K562 (cell line): ENCODE measurements at regions not wholly inside any gene's neighbourhood (a gene's known extent, or its start where the extent isn't known, plus 50 kb on each side); places are given as distances from the start of the nearest gene placed in this dataset.

Experiments used
- ATAC-seq: fragments of 200-7000 bp; cut with Tn5 transposase; 3 replicates; pipeline ENCODE4 v1.9.1; 2020; ENCODE audit warnings: moderate library complexity
- BruUV-seq: library from RNA; stranded (reverse); fragments of 400-500 nt; replicated peaks from 2 replicates; lab custom pipeline; 2021; lab: Mats Ljungman, UMichigan
- CTCF ChIA-PET: fragments of 300-600 bp; formaldehyde crosslinking; extraction: SDS; loops from one replicate; lab custom pipeline; 2021; ENCODE audit warnings: low intra/inter-chr PET ratio; lab: Yijun Ruan, JAX
- POLR2A ChIA-PET: fragments of 300-600, 350-650 bp; sonication (Branson Sonifier 250); formaldehyde crosslinking; extraction: SDS; loops from one replicate; lab custom pipeline; 2021; ENCODE audit warnings: antibody characterized with exemption, inconsistent platforms; lab: Yijun Ruan, JAX
- DNase-seq, 4 experiments: peaks; one replicate each; pipeline versions ENCODE4 v3.0.0 to v3.0.0-alpha.2; 2011 to 2018; ENCODE audit warnings: low spot score in 3 of 4, mixed read lengths in 3 of 4; ENCODE audit errors: extremely low read depth in 1 of 4
- FAIRE-seq: peaks from 2 replicates; lab custom pipeline; 2011; peaks lifted over from hg19 to GRCh38; lab: Jason Lieb, UNC
- H2AFZ ChIP-seq: 2 replicates; pipeline ENCODE4 v1.6.0; 2011; ENCODE audit warnings: low read depth, low read length, control low read depth, inconsistent platforms
- H3K27ac ChIP-seq: fragments of 200-600 bp; 3 replicates; pipeline ENCODE4 v1.8.0; 2011; ENCODE audit warnings: low read depth, mild to moderate bottlenecking, control low read depth, inconsistent platforms, low read length, moderate library complexity, mixed read lengths; ENCODE audit errors: extremely low read depth
- H3K27me3 ChIP-seq, 2 experiments: fragments of 300-600 bp in 1 of 2; 2 replicates in 1 of 2; 3 replicates in 1 of 2; pipeline versions ENCODE4 v1.6.0 to v1.8.0; 2011; ENCODE audit warnings: inconsistent platforms in 2 of 2, low read length in 2 of 2, mild to moderate bottlenecking in 1 of 2, mixed read lengths in 1 of 2, moderate library complexity in 1 of 2; ENCODE audit not compliant: control insufficient read depth in 2 of 2, insufficient read depth in 2 of 2
- H3K36me3 ChIP-seq: fragments of 300-600 bp; 3 replicates; pipeline ENCODE4 v1.8.0; 2011; ENCODE audit warnings: mild to moderate bottlenecking, low read length, inconsistent platforms; ENCODE audit not compliant: control insufficient read depth, insufficient read depth
- H3K4me1 ChIP-seq, 2 experiments: fragments of 200-600 bp in 1 of 2; replicated peaks in 1 of 2; 2 replicates in 1 of 2; 3 replicates in 1 of 2; pipeline versions ENCODE4 v1.5.1 to v1.8.0; 2011; ENCODE audit warnings: inconsistent platforms in 2 of 2, low read length in 2 of 2, mild to moderate bottlenecking in 1 of 2, mixed read lengths in 1 of 2, moderate library complexity in 1 of 2; ENCODE audit not compliant: control insufficient read depth in 2 of 2, insufficient read depth in 2 of 2
- H3K4me2 ChIP-seq: 2 replicates; pipeline ENCODE4 v1.6.1; 2011; ENCODE audit warnings: low read length, control low read depth, inconsistent platforms, mixed read lengths; ENCODE audit not compliant: insufficient read depth
- H3K4me3 ChIP-seq: fragments of 200-600 bp; sonication (generic), shearing (Covaris generic); 2 replicates; pipeline ENCODE4 v1.5.1; 2016; ENCODE audit warnings: control low read depth, inconsistent platforms
- H3K79me2 ChIP-seq: fragments of 200-600 bp; 3 replicates; pipeline ENCODE4 v1.8.0; 2011; ENCODE audit warnings: low read length, inconsistent platforms; ENCODE audit not compliant: control insufficient read depth, insufficient read depth
- H3K9ac ChIP-seq, 2 experiments: 2 replicates each; pipeline versions ENCODE4 v1.6.0 to v1.6.1; 2011; ENCODE audit warnings: low read depth in 2 of 2, low read length in 2 of 2, control low read depth in 1 of 2, inconsistent platforms in 1 of 2, mild to moderate bottlenecking in 1 of 2, mixed read lengths in 1 of 2; ENCODE audit not compliant: insufficient read depth in 1 of 2
- H3K9me1 ChIP-seq: one replicate; pipeline ENCODE4 v1.6.0; 2011; ENCODE audit warnings: inconsistent platforms, mild to moderate bottlenecking, low read length, moderate library complexity; ENCODE audit not compliant: control insufficient read depth, insufficient read depth
- H3K9me3 ChIP-seq: replicated peaks from 2 replicates; pipeline ENCODE4 v1.5.1; 2011; ENCODE audit warnings: low read depth, low read length, inconsistent platforms; ENCODE audit not compliant: control insufficient read depth, insufficient read depth
- H4K20me1 ChIP-seq: replicated peaks from 2 replicates; pipeline ENCODE4 v1.6.1; 2011; ENCODE audit warnings: low read length, inconsistent platforms, mixed read lengths; ENCODE audit not compliant: control insufficient read depth, insufficient read depth
- C11orf30 ChIP-seq: fragments of 450-650 bp; IDR thresholded peaks from 2 replicates; pipeline ENCODE4 v1.6.1; 2016; ENCODE audit warnings: low read depth, mild to moderate bottlenecking
- HIVEP1 ChIP-seq: fragments of 250-450 bp; sonication (Bioruptor Pico); IDR thresholded peaks from 2 replicates; pipeline ENCODE4 v1.4.0; 2020; ENCODE audit warnings: mild to moderate bottlenecking
- IFI16 ChIP-seq: fragments of 250-450 bp; sonication (Bioruptor Pico); IDR thresholded peaks from 2 replicates; pipeline ENCODE4 v2.1.2; 2022; ENCODE audit warnings: mild to moderate bottlenecking, inconsistent platforms
- MBD1 ChIP-seq: fragments of 250-450 bp; sonication (Bioruptor Pico); IDR thresholded peaks from 2 replicates; pipeline ENCODE4 v1.8.0; 2022; ENCODE audit warnings: inconsistent platforms
- NFIC ChIP-seq: fragments of 450-650 bp; IDR thresholded peaks from 2 replicates; pipeline ENCODE4 v1.6.1; 2017; ENCODE audit warnings: mild to moderate bottlenecking, inconsistent platforms
- NKRF ChIP-seq: fragments of 450-650 bp; IDR thresholded peaks from 2 replicates; pipeline ENCODE4 v1.6.1; 2016; ENCODE audit warnings: borderline replicate concordance
- PTBP1 ChIP-seq: fragments of 200-400 bp; formaldehyde crosslinking; IDR thresholded peaks from 2 replicates; pipeline ENCODE4 v1.6.1; 2017; ENCODE audit warnings: low read depth, low read length
- RFX7 ChIP-seq: fragments of 250-450 bp; sonication (Bioruptor Pico); IDR thresholded peaks from 2 replicates; pipeline ENCODE4 v1.5.1; 2021; ENCODE audit warnings: mild to moderate bottlenecking
- SMAD4 ChIP-seq: fragments of 250-450 bp; sonication (Bioruptor Pico); conservative IDR thresholded peaks from 2 replicates; pipeline ENCODE4 v1.8.0; 2021; ENCODE audit warnings: inconsistent platforms, mild to moderate bottlenecking, moderate library complexity
- SUPT5H ChIP-seq: fragments of 450-650 bp; IDR thresholded peaks from 2 replicates; pipeline ENCODE4 v1.6.1; 2016
- THAP7 ChIP-seq: fragments of 250-450 bp; sonication (Bioruptor Pico); IDR thresholded peaks from 2 replicates; pipeline ENCODE4 v1.5.0; 2021
- ZNF140 ChIP-seq: fragments of 250-450 bp; sonication (Bioruptor Pico); IDR thresholded peaks from 2 replicates; pipeline ENCODE4 v1.8.0; 2021; ENCODE audit warnings: moderate library complexity, mild to moderate bottlenecking, inconsistent platforms
- ZNF217 ChIP-seq: sonication (generic); formaldehyde crosslinking; IDR thresholded peaks from 2 replicates; pipeline ENCODE4 v1.8.0; 2022; ENCODE audit warnings: mild to moderate bottlenecking, missing genetic modification reagents
- ZNF354B ChIP-seq: fragments of 250-450 bp; sonication (Bioruptor Pico); IDR thresholded peaks from 2 replicates; pipeline ENCODE4 v1.4.0; 2020
- ZNF584 ChIP-seq: fragments of 200-800 bp; sonication (Bioruptor generic); IDR thresholded peaks from 2 replicates; pipeline ENCODE4 v1.6.1; 2016; ENCODE audit warnings: low read depth, mild to moderate bottlenecking, missing genetic modification characterization, missing compliant biosample characterization
- whole genome bisulfite sequencing: fragments of 100-300 bp; shearing (Covaris generic); methylation state at CpG from one replicate; pipeline ENCODE4 v1.1.6; 2016; ENCODE audit warnings: low coverage, mixed read lengths; ENCODE audit not compliant: insufficient coverage; ENCODE audit errors: missing lambda C conversion rate; 5-methylcytosine and 5-hydroxymethylcytosine counted together
- in situ Hi-C: fragments of 300-500 bp; cut with MboI; formaldehyde crosslinking; loops from 4 replicates; pipeline ENCODE4 v1.15.0; 2018; ENCODE audit warnings: inconsistent platforms, mixed read lengths
- intact Hi-C: fragments of 100-400 bp; cut with micrococcal nuclease; formaldehyde crosslinking; loops from 2 replicates; pipeline ENCODE4 v1.14.2; 2022

GRCh38 chr4:135412213-135412612 lies 1210.6 kb upstream of the PABPC4L start:
- no peak for ATAC-seq
- Histone ChIP-seq H2AFZ (no peak overlapping the region), H4K20me1 (no peaks in the 10 kb centered on the region), H3K36me3 (no peaks in the 10 kb centered on the region), H3K27me3 (no peaks in the 10 kb centered on the region), H3K4me2 (no peak overlapping the region), H3K4me3 (no peak overlapping the region), H3K9me1 (no peaks in the 10 kb centered on the region), H3K4me1 (no peaks in the 10 kb centered on the region), H3K9me3 (no peaks in the 10 kb centered on the region), H3K79me2 (no peaks in the 10 kb centered on the region), H3K9ac (no peak overlapping the region), H3K27ac (no peak overlapping the region)
- CTCF ChIA-PET = no interaction called here
- intact Hi-C loops = no loop called here
- in situ Hi-C loops = no loop called here
- no peak for DNase-seq
- no peak for FAIRE-seq
- POLR2A ChIA-PET = no interaction called here
- no TSS peak for BruUV-seq
- WGBS = 4% methylated on average over 4 of the region's 4 CpGs
- TF ChIP-seq ZNF140 = no peak
- TF ChIP-seq MBD1 (CRISPR knock-in tag) = no peak
- no peak for TF ChIP-seq SUPT5H

- BruUV-seq = no TSS peak
- no peak overlapping the region for H2AFZ ChIP-seq
- ChIA-PET POLR2A (no interaction called here), CTCF (no interaction called here)
- no peak for ATAC-seq
- H3K27ac ChIP-seq = no peak overlapping the region
- in situ Hi-C loops (no loop called here), intact Hi-C loops (no loop called here)
- H4K20me1 ChIP-seq = no peaks in the 10 kb centered on the region
- no peak overlapping the region for H3K4me3 ChIP-seq
- no peaks in the 10 kb centered on the region for H3K27me3 ChIP-seq
- no peaks in the 10 kb centered on the region for H3K36me3 ChIP-seq
- DNase-seq = no peak
- H3K4me1 ChIP-seq = no peaks in the 10 kb centered on the region
- 0% methylated on average over 2 of the region's 2 CpGs for WGBS
- H3K79me2 ChIP-seq = no peaks in the 10 kb centered on the region
- H3K9ac ChIP-seq = no peak overlapping the region
- H3K9me1 ChIP-seq = no peaks in the 10 kb centered on the region
- no peak overlapping the region for H3K4me2 ChIP-seq
- FAIRE-seq = no peak
- H3K9me3 ChIP-seq = no peaks in the 10 kb centered on the region
- TF ChIP-seq RFX7 (CRISPR knock-in tag) (no peak), PTBP1 (no peak), ZNF217 (CRISPR knock-in tag) (no peak), NFIC (no peak), THAP7 (no peak), NKRF (no peak), ZNF354B (CRISPR knock-in tag) (no peak), HIVEP1 (CRISPR knock-in tag) (no peak), SMAD4 (CRISPR knock-in tag) (no peak), C11orf30 (no peak), ZNF584 (CRISPR knock-in tag) (no peak), IFI16 (no peak)
These were observed 1209.7 kb upstream of the PABPC4L start for GRCh38 chr4:135411251-135411650.
